ENCODE measurements at regions not wholly inside any gene's neighbourhood (a gene's known extent, or its start where the extent isn't known, plus 50 kb on each side); places are given as distances from the start of the nearest gene placed in this dataset.

DNA sequence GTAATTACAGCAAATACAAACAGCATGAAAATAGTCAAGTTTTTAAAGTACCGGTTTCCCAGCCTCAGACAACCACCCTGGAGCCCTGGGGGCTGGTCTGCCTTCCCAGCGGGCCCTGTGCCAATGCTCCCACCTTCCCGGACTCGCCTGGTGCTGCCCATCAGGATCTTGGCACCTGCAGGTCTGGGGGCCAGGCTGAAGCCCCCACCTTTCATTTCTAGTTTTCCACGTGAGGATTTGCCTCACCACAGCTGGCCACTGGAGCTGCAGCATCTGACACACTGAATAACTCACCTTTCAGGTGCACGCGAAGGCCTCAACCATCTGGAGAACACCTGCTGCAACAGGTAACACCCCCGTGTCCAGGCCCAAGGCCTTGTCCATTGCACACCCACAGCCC, 108.7 kb upstream of the THY1 start:
- Histone ChIP-seq H2BK12ac (ENCODE audit: low read length) (no peak overlapping the region), H3K4me2 (ENCODE audit: low read length) (no peak overlapping the region)
- no CpG with 5 or more reads among the region's 8 CpGs for WGBS (ENCODE audit: extremely low coverage, insufficient coverage, insufficient read length)

DNA sequence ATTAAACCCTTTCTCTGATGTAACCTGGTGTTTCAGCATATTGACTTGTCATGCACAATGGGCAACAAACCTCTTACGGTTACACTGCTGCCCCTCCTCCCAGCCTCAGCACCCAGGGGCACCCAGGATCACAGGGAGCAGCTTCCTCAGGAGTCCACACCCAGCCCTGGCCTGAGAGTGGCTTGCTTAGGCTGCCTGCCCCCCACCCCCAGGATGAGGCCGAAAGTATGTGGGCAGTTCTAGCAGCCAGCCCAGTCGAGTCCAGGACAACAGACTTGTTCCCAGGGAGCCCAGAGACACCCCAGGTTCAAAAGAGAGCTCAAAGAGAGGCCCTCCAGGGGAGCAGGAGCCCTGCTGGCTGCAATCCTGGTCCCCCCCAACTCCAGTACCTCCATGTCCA, 108.1 kb upstream of the THY1 start:
- H3K18ac ChIP-seq (ENCODE audit: low read length), result no peak overlapping the region
- no peaks in the 10 kb centered on the region for H3K36me3 ChIP-seq (ENCODE audit: control insufficient read depth in 1 of 2, insufficient read depth in 2 of 2, low read length in 2 of 2)
- no peak overlapping the region for H2BK120ac ChIP-seq (ENCODE audit: insufficient read depth, low read length, poor library complexity)
- H3K14ac ChIP-seq (ENCODE audit: low read length), result no peak overlapping the region
- no peak overlapping the region for H2AK5ac ChIP-seq (ENCODE audit: low read length)
- no peak overlapping the region for H4K12ac ChIP-seq (ENCODE audit: low read depth, low read length)
- H4K8ac ChIP-seq (ENCODE audit: low read depth, low read length), result no peak overlapping the region
- no peak overlapping the region for H2BK12ac ChIP-seq (ENCODE audit: low read length)
- no peaks in the 10 kb centered on the region for H3K9me3 ChIP-seq (ENCODE audit: insufficient read depth, low read depth, low read length)
- H3K9ac ChIP-seq (ENCODE audit: low read length), result no peak overlapping the region
- no peak overlapping the region for H3K4me2 ChIP-seq (ENCODE audit: low read length)
- no peak overlapping the region for H2AFZ ChIP-seq (ENCODE audit: insufficient read depth, low read length, poor library complexity)
- H3K27me3 ChIP-seq (ENCODE audit: insufficient read depth, low read length), result no peaks in the 10 kb centered on the region
- H3K4me3 ChIP-seq (ENCODE audit: low read depth, low read length), result no peak overlapping the region
- no peaks in the 10 kb centered on the region for H3K79me2 ChIP-seq (ENCODE audit: control insufficient read depth, insufficient read depth, low read length, poor library complexity)
- no peak overlapping the region for H4K91ac ChIP-seq (ENCODE audit: low read depth, low read length)
- peaks cover 3 to 4% of the 10 kb centered on the region in 2 experiments for H3K4me1 ChIP-seq (ENCODE audit: control insufficient read depth in 1 of 2, insufficient read depth in 2 of 2, low read length in 2 of 2)
- H2BK5ac ChIP-seq (ENCODE audit: low read depth, low read length, poor library complexity), result no peak overlapping the region
- no peaks in the 10 kb centered on the region for H3K79me1 ChIP-seq (ENCODE audit: low read length)
- no peak overlapping the region for H3K27ac ChIP-seq (ENCODE audit: low read depth, low read length)
- H3K23ac ChIP-seq (ENCODE audit: low read length), result no peak overlapping the region
- WGBS (ENCODE audit: extremely low coverage, insufficient coverage, insufficient read length), result no CpG with 5 or more reads among the region's 3 CpGs
- H3K4ac ChIP-seq (ENCODE audit: low read depth, low read length), result no peak overlapping the region
- no peak for DNase-seq

More for the DNA sequence above, 108.7 kb upstream of the THY1 start:
- H3K4ac ChIP-seq (ENCODE audit: low read depth, low read length), result no peak overlapping the region
- H2BK120ac ChIP-seq (ENCODE audit: insufficient read depth, low read length, poor library complexity), result no peak overlapping the region
- H4K8ac ChIP-seq (ENCODE audit: low read depth, low read length), result no peak overlapping the region
- no peak overlapping the region for H3K18ac ChIP-seq (ENCODE audit: low read length)
- H3K4me1 ChIP-seq (ENCODE audit: control insufficient read depth in 1 of 2, insufficient read depth in 2 of 2, low read length in 2 of 2), result peaks cover 3 to 4% of the 10 kb centered on the region in 2 experiments
- H3K4me3 ChIP-seq (ENCODE audit: low read depth, low read length), result no peak overlapping the region
- H3K36me3 ChIP-seq (ENCODE audit: control insufficient read depth in 1 of 2, insufficient read depth in 2 of 2, low read length in 2 of 2), result no peaks in the 10 kb centered on the region
- H2BK5ac ChIP-seq (ENCODE audit: low read depth, low read length, poor library complexity), result no peak overlapping the region
- H3K79me1 ChIP-seq (ENCODE audit: low read length), result no peaks in the 10 kb centered on the region
- H2AK5ac ChIP-seq (ENCODE audit: low read length), result no peak overlapping the region
- no peak for DNase-seq
- no peaks in the 10 kb centered on the region for H3K79me2 ChIP-seq (ENCODE audit: control insufficient read depth, insufficient read depth, low read length, poor library complexity)
- H3K27me3 ChIP-seq (ENCODE audit: insufficient read depth, low read length), result no peaks in the 10 kb centered on the region
- no peak overlapping the region for H3K27ac ChIP-seq (ENCODE audit: low read depth, low read length)
- H3K9ac ChIP-seq (ENCODE audit: low read length), result no peak overlapping the region
- H3K14ac ChIP-seq (ENCODE audit: low read length), result no peak overlapping the region
- no peak overlapping the region for H4K12ac ChIP-seq (ENCODE audit: low read depth, low read length)
- no peaks in the 10 kb centered on the region for H3K9me3 ChIP-seq (ENCODE audit: insufficient read depth, low read depth, low read length)
- H3K23ac ChIP-seq (ENCODE audit: low read length), result no peak overlapping the region
- H4K91ac ChIP-seq (ENCODE audit: low read depth, low read length), result no peak overlapping the region
- no peak overlapping the region for H2AFZ ChIP-seq (ENCODE audit: insufficient read depth, low read length, poor library complexity)

DNA sequence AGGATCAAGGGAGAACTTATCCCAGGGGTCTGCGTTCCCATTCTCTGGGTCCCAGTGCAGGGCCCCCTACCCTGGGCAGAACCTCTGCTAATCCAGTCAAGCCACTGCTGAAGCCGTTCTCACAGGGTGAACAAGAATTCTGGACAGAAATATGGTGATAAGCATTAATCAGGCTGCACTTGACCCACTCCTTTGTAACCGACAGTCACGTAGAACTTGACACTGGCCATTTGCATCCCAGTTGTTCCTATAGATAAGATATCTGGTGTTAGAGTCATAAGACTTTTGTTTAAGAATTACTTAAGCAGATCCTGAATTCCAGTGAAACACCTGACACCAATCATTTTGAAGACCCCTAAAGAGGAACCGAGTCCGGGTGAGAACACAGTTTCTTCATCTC, 107.5 kb upstream of the THY1 start:
- no peak for DNase-seq
- H3K79me1 ChIP-seq (ENCODE audit: low read length), result no peaks in the 10 kb centered on the region
- H3K4me1 ChIP-seq (ENCODE audit: control insufficient read depth in 1 of 2, insufficient read depth in 2 of 2, low read length in 2 of 2), result peaks cover 3 to 4% of the 10 kb centered on the region in 2 experiments
- no peaks in the 10 kb centered on the region for H3K36me3 ChIP-seq (ENCODE audit: control insufficient read depth in 1 of 2, insufficient read depth in 2 of 2, low read length in 2 of 2)
- no peak overlapping the region for H3K4me3 ChIP-seq (ENCODE audit: low read depth, low read length)
- no peaks in the 10 kb centered on the region for H3K27me3 ChIP-seq (ENCODE audit: insufficient read depth, low read length)
- no peak overlapping the region for H3K27ac ChIP-seq (ENCODE audit: low read depth, low read length)
- no peak overlapping the region for H2AK5ac ChIP-seq (ENCODE audit: low read length)
- no peak overlapping the region for H3K23ac ChIP-seq (ENCODE audit: low read length)
- H2BK120ac ChIP-seq (ENCODE audit: insufficient read depth, low read length, poor library complexity), result no peak overlapping the region
- no peak overlapping the region for H3K14ac ChIP-seq (ENCODE audit: low read length)
- H3K9me3 ChIP-seq (ENCODE audit: insufficient read depth, low read depth, low read length), result no peaks in the 10 kb centered on the region
- no peak overlapping the region for H4K8ac ChIP-seq (ENCODE audit: low read depth, low read length)
- H3K79me2 ChIP-seq (ENCODE audit: control insufficient read depth, insufficient read depth, low read length, poor library complexity), result no peaks in the 10 kb centered on the region
- no peak overlapping the region for H2AFZ ChIP-seq (ENCODE audit: insufficient read depth, low read length, poor library complexity)
- no peak overlapping the region for H3K18ac ChIP-seq (ENCODE audit: low read length)
- no peak overlapping the region for H3K4ac ChIP-seq (ENCODE audit: low read depth, low read length)
- no peak overlapping the region for H4K12ac ChIP-seq (ENCODE audit: low read depth, low read length)
- no peak overlapping the region for H2BK5ac ChIP-seq (ENCODE audit: low read depth, low read length, poor library complexity)
- no CpG with 5 or more reads among the region's 6 CpGs for WGBS (ENCODE audit: extremely low coverage, insufficient coverage, insufficient read length)
- no peak overlapping the region for H4K91ac ChIP-seq (ENCODE audit: low read depth, low read length)
- H3K4me2 ChIP-seq (ENCODE audit: low read length), result no peak overlapping the region
- no peak overlapping the region for H2BK12ac ChIP-seq (ENCODE audit: low read length)
- no peak overlapping the region for H3K9ac ChIP-seq (ENCODE audit: low read length)

DNA sequence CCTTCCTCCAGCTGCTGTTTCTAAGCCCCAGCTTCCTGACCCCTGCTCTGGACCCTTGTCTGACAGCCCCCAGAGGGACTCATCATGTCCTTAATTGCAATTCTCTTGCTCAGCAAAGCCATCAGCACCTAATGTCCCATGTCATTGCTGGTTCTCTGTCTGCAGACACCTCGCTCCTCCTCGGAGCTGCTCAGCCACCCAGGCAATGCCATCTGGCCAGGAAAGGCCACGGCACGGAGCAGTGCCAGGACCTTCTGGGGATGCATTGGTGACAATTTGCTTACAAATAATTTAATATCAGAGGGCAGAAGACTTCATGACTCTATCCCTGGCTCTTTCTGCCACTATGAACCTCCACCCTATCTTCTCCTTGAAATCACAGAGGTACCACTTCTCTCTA, 107.0 kb upstream of the THY1 start:
- Histone ChIP-seq H3K18ac (ENCODE audit: low read length) (no peak overlapping the region), H3K14ac (ENCODE audit: low read length) (no peak overlapping the region), H3K4me2 (ENCODE audit: low read length) (no peak overlapping the region), H4K12ac (ENCODE audit: low read depth, low read length) (no peak overlapping the region), H2AK5ac (ENCODE audit: low read length) (no peak overlapping the region), H3K9ac (ENCODE audit: low read length) (no peak overlapping the region), H3K4me3 (ENCODE audit: low read depth, low read length) (no peak overlapping the region), H2AFZ (ENCODE audit: insufficient read depth, low read length, poor library complexity) (no peak overlapping the region), H4K91ac (ENCODE audit: low read depth, low read length) (no peak overlapping the region), H4K8ac (ENCODE audit: low read depth, low read length) (no peak overlapping the region), H2BK120ac (ENCODE audit: insufficient read depth, low read length, poor library complexity) (no peak overlapping the region), H2BK12ac (ENCODE audit: low read length) (no peak overlapping the region), H3K23ac (ENCODE audit: low read length) (no peak overlapping the region), H3K79me2 (ENCODE audit: control insufficient read depth, insufficient read depth, low read length, poor library complexity) (no peaks in the 10 kb centered on the region), H3K79me1 (ENCODE audit: low read length) (no peaks in the 10 kb centered on the region), H3K4ac (ENCODE audit: low read depth, low read length) (no peak overlapping the region), H3K36me3 (ENCODE audit: control insufficient read depth in 1 of 2, insufficient read depth in 2 of 2, low read length in 2 of 2) (no peaks in the 10 kb centered on the region), H3K9me3 (ENCODE audit: insufficient read depth, low read depth, low read length) (no peaks in the 10 kb centered on the region), H3K4me1 (ENCODE audit: control insufficient read depth in 1 of 2, insufficient read depth in 2 of 2, low read length in 2 of 2) (peaks cover 3 to 4% of the 10 kb centered on the region in 2 experiments), H3K27me3 (ENCODE audit: insufficient read depth, low read length) (no peaks in the 10 kb centered on the region), H3K27ac (ENCODE audit: low read depth, low read length) (no peak overlapping the region), H2BK5ac (ENCODE audit: low read depth, low read length, poor library complexity) (no peak overlapping the region)
- DNase-seq, result no peak
- no CpG with 5 or more reads among the region's 4 CpGs for WGBS (ENCODE audit: extremely low coverage, insufficient coverage, insufficient read length)
